Endothelial cell of umbilical vein (primary cell): ENCODE measurements at regions not wholly inside any gene's neighbourhood (a gene's known extent, or its start where the extent isn't known, plus 50 kb on each side); places are given as distances from the start of the nearest gene placed in this dataset.

ENCODE experiments used
- BruUV-seq: library from RNA; stranded (reverse); fragments of 400-500 nt; replicated peaks from 2 replicates; lab custom pipeline; 2021; lab: Mats Ljungman, UMichigan
- CTCF ChIA-PET: fragments of 300-600, 350-600 bp; sonication (Branson Sonifier 250); formaldehyde crosslinking; loops from one replicate; lab custom pipeline; 2021; ENCODE audit warnings: antibody characterized with exemption, inconsistent platforms; lab: Charles Lee
- POLR2A ChIA-PET: fragments of 300-600, 350-600 bp; sonication (Branson Sonifier 250); formaldehyde crosslinking; loops from one replicate; lab custom pipeline; 2021; ENCODE audit warnings: antibody characterized with exemption, inconsistent platforms; lab: Charles Lee
- DNase-seq: peaks from one replicate; pipeline ENCODE4 v3.0.0-alpha.2; 2011; ENCODE audit warnings: low read depth, low spot score
- FAIRE-seq: peaks from 2 replicates; lab custom pipeline; 2011; peaks lifted over from hg19 to GRCh38; lab: Jason Lieb, UNC
- H2AFZ ChIP-seq: 2 replicates; pipeline ENCODE4 v1.6.0; 2012; ENCODE audit warnings: low read depth, low read length, control low read depth, inconsistent platforms
- H3K27ac ChIP-seq: 2 replicates; pipeline ENCODE4 v1.5.1; 2011; ENCODE audit warnings: low read depth, mild to moderate bottlenecking, control low read depth, low read length, moderate library complexity; ENCODE audit not compliant: insufficient read depth
- H3K27me3 ChIP-seq, 2 experiments: 2 replicates each; pipeline versions ENCODE4 v1.6.0 to v1.6.1; 2011; ENCODE audit warnings: low read length in 2 of 2, mixed read lengths in 1 of 2; ENCODE audit not compliant: control insufficient read depth in 2 of 2, insufficient read depth in 2 of 2
- H3K36me3 ChIP-seq, 2 experiments: 2 replicates in 1 of 2; 3 replicates in 1 of 2; pipeline ENCODE4 v1.5.1; 2011; ENCODE audit warnings: low read length in 2 of 2, mild to moderate bottlenecking in 1 of 2, moderate library complexity in 1 of 2; ENCODE audit not compliant: control insufficient read depth in 2 of 2, insufficient read depth in 2 of 2; ENCODE audit errors: extremely low read depth in 1 of 2
- H3K4me1 ChIP-seq: 3 replicates; pipeline ENCODE4 v1.5.1; 2011; ENCODE audit warnings: mild to moderate bottlenecking, low read length; ENCODE audit not compliant: control insufficient read depth, insufficient read depth; ENCODE audit errors: extremely low read depth
- H3K4me2 ChIP-seq: 2 replicates; pipeline ENCODE4 v1.6.1; 2011; ENCODE audit warnings: low read length, control low read depth, mixed read lengths; ENCODE audit not compliant: insufficient read depth
- H3K4me3 ChIP-seq, 3 experiments: fragments of 200-600 bp in 1 of 3; sonication (generic), shearing (Covaris generic) in 1 of 3; replicated peaks in 1 of 3; 2 replicates each; pipeline ENCODE4 v1.5.1; 2011 to 2016; ENCODE audit warnings: control low read depth in 3 of 3, low read length in 3 of 3, mild to moderate bottlenecking in 2 of 3, inconsistent platforms in 1 of 3, low read depth in 1 of 3, moderate library complexity in 1 of 3; ENCODE audit not compliant: insufficient read depth in 1 of 3
- H3K79me2 ChIP-seq: 2 replicates; pipeline ENCODE4 v1.6.0; 2012; ENCODE audit warnings: low read length, inconsistent platforms; ENCODE audit not compliant: control insufficient read depth, insufficient read depth
- H3K9ac ChIP-seq: replicated peaks from 2 replicates; pipeline ENCODE3; 2011; ENCODE audit warnings: low read length, control low read depth; ENCODE audit not compliant: insufficient read depth; ENCODE audit errors: extremely low read depth
- H3K9me1 ChIP-seq: replicated peaks from 3 replicates; pipeline ENCODE4 v1.6.0; 2011; ENCODE audit warnings: mild to moderate bottlenecking, low read length; ENCODE audit not compliant: control insufficient read depth, insufficient read depth; ENCODE audit errors: extremely low read depth
- H3K9me3 ChIP-seq: replicated peaks from 2 replicates; pipeline ENCODE4 v1.5.1; 2012; ENCODE audit warnings: low read length, inconsistent platforms; ENCODE audit not compliant: control insufficient read depth, insufficient read depth
- H4K20me1 ChIP-seq: replicated peaks from 2 replicates; pipeline ENCODE3; 2011; ENCODE audit warnings: mild to moderate bottlenecking, low read length; ENCODE audit not compliant: control insufficient read depth, insufficient read depth; ENCODE audit errors: extremely low read depth
- EZH2 ChIP-seq: IDR thresholded peaks from 2 replicates; pipeline ENCODE4 v1.6.1; 2012; ENCODE audit warnings: borderline replicate concordance, low read depth, mild to moderate bottlenecking, moderate library complexity, low read length, inconsistent platforms; ENCODE audit not compliant: severe bottlenecking
- FOS ChIP-seq: IDR thresholded peaks from 2 replicates; pipeline ENCODE4 v1.6.1; 2011; ENCODE audit warnings: mild to moderate bottlenecking, low read length, moderate library complexity, borderline replicate concordance; ENCODE audit not compliant: insufficient read depth
- JUN ChIP-seq: IDR thresholded peaks from 2 replicates; pipeline ENCODE4 v1.6.1; 2011; ENCODE audit warnings: borderline replicate concordance, low read depth; ENCODE audit not compliant: insufficient read length, insufficient read depth
- MYC ChIP-seq: IDR thresholded peaks from one replicate; pipeline ENCODE4 v1.6.1; 2011; ENCODE audit warnings: mild to moderate bottlenecking, low read depth, low read length
- POLR2A ChIP-seq: IDR thresholded peaks from 2 replicates; pipeline ENCODE4 v1.6.1; 2012; ENCODE audit warnings: low read depth, mild to moderate bottlenecking, control low read depth, low read length
- POLR2AphosphoS5 ChIP-seq: IDR thresholded peaks from 2 replicates; pipeline ENCODE4 v1.6.1; 2012; ENCODE audit warnings: low read depth, mild to moderate bottlenecking, control low read depth, low read length, moderate library complexity; ENCODE audit not compliant: insufficient read depth
- dilution Hi-C: fragments of 300-500 bp; cut with MboI; formaldehyde crosslinking; loops from one replicate; pipeline ENCODE4 v1.15.0; 2019; ENCODE audit warnings: low sequenced_read_pairs; ENCODE audit not compliant: extremely low pct_ligation_motif_present
- intact Hi-C: fragments of 100-400 bp; cut with micrococcal nuclease; formaldehyde crosslinking; loops from one replicate; pipeline ENCODE4 v1.10.0; 2022
- TF ChIP-seq, protein P1 (sequence below), 2 donors: IDR thresholded peaks; 1 replicate in 1 of 2; 2 replicates in 1 of 2; pipeline ENCODE4 v1.5.1; 2011; ENCODE audit warnings: low read length in 2 of 2, mild to moderate bottlenecking in 2 of 2, moderate library complexity in 2 of 2, control low read depth in 1 of 2, inconsistent platforms in 1 of 2, low read depth in 1 of 2; ENCODE audit not compliant: insufficient read depth in 1 of 2; ENCODE audit errors: extremely low read depth in 1 of 2

DNA sequence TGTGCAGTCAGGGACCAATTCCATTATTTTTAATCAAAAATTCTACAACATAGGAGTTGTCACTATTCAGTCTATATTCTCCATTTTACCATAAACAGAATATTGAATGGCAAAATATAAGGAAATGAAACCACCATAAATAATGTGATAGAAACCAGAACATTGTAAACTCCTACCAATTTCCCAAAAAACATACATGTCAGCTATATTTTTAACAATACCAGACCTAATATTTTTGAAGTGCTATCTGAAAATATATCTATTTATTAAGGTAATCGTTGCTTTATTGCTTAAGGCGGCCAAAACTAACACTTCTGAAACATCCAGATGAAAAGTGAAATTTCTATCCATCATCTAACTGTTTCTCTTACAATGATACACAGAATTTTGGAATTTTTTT, 123.0 kb upstream of the C11orf58 start:
- Histone ChIP-seq H3K27me3 (peaks cover 28 to 60% of the 10 kb centered on the region in 2 experiments), H3K79me2 (no peaks in the 10 kb centered on the region), H3K9me1 (no peaks in the 10 kb centered on the region), H4K20me1 (no peaks in the 10 kb centered on the region), H2AFZ (no peak overlapping the region), H3K4me3 (no peak overlapping the region), H3K9ac (no peak overlapping the region), H3K4me2 (no peak overlapping the region), H3K36me3 (no peaks in the 10 kb centered on the region), H3K27ac (no peak overlapping the region), H3K9me3 (no peaks in the 10 kb centered on the region), H3K4me1 (peaks cover 13% of the 10 kb centered on the region)
- TF ChIP-seq FOS (no peak), POLR2AphosphoS5 (no peak), EZH2 (no peak), JUN (no peak), MYC (no peak), POLR2A (no peak)
- TF ChIP-seq, protein P1, sequence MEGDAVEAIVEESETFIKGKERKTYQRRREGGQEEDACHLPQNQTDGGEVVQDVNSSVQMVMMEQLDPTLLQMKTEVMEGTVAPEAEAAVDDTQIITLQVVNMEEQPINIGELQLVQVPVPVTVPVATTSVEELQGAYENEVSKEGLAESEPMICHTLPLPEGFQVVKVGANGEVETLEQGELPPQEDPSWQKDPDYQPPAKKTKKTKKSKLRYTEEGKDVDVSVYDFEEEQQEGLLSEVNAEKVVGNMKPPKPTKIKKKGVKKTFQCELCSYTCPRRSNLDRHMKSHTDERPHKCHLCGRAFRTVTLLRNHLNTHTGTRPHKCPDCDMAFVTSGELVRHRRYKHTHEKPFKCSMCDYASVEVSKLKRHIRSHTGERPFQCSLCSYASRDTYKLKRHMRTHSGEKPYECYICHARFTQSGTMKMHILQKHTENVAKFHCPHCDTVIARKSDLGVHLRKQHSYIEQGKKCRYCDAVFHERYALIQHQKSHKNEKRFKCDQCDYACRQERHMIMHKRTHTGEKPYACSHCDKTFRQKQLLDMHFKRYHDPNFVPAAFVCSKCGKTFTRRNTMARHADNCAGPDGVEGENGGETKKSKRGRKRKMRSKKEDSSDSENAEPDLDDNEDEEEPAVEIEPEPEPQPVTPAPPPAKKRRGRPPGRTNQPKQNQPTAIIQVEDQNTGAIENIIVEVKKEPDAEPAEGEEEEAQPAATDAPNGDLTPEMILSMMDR (IDR thresholded peaks at IDR 0.05; ENCODE audit: extremely low read depth in 1 of 2, insufficient read depth in 1 of 2, low read depth in 1 of 2, low read length in 2 of 2) = no peak
- FAIRE-seq (no peak), DNase-seq (no peak)
- no TSS peak for BruUV-seq
- intact Hi-C loops = no loop called here
- ChIA-PET CTCF (interaction anchor here (4.2 to 4.3 kb wide), 2 partner anchors 676 to 966 kb away, joined by 77 to 118 read pairs; no protein-coding TSS in a partner anchor), POLR2A (no interaction called here)
- dilution Hi-C loops = no loop called here
